HK-2 (cell line): ENCODE measurements at regions not wholly inside any gene's neighbourhood (a gene's known extent, or its start where the extent isn't known, plus 50 kb on each side); places are given as distances from the start of the nearest gene placed in this dataset.
A peak's percentile ranks its signal among the peaks of the same experiment; 100 is the strongest.
"Not testable (repeated sequence)": the region's sequence is repeated elsewhere in the genome, so short reads cannot be mapped to it uniquely, and the experiment has no call there.

ENCODE experiments used
- DNase-seq: peaks from one replicate; pipeline ENCODE4 v3.0.0-alpha.2; 2018; ENCODE audit not compliant: unreplicated experiment

DNA sequence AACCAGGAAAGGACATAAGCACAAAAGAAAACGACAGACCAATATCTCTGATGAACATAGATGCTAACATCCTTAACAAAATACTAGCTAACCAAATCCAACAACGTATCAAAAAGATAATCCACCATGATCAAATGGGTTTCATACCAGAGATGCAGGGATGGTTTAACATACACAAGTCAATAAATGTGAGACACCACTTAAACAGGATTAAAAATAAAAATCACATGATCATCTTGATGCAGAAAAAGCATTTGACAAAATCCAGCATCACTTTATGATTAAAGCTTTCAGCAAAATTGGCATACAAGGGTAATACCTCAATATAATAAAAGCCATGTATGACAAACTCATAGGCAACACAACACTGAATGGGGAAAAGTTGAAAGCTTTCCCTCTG, 138.4 kb downstream of the ADCYAP1 start:
- not testable (repeated sequence) for DNase-seq

DNA sequence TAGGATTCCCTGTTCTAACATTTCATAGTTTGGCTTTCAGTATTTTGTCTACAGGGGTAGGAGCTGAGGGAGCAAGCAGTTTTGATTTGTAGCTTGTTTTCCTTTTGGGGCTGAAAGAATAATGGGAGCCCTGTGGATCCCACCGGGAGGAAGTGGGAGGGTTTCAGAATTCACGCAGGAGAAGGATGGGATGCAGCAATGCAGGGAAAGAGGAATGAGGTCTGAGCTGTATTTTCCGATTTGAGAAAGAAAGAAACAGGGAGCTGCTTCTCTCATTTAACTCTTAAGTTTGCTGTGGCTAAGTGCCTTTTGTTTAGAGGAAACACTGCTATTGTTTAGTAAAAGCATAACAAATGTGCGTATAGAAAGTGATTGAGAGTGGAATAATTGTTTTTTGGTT, 141.0 kb downstream of the ADCYAP1 start:
- no peak for DNase-seq

DNA sequence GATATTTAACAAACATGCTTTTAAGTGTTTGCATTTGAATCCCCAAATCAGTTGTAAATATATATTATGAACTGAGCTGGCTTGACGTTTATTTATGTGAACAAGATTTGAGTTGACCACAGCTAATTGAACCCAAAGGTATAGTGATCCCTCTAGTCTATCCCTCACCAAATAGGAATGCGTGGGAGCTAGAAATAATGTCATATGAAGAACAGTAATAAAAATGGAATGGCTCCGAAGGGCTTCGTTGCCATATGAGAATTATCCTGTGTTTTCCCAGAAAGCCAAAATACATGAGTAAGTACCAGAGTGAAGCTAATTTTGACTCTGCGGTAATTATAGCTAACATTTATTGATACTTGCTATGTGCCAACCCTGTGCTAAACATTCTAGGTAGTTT, 142.7 kb downstream of the ADCYAP1 start:
- DNase-seq = no peak

DNA sequence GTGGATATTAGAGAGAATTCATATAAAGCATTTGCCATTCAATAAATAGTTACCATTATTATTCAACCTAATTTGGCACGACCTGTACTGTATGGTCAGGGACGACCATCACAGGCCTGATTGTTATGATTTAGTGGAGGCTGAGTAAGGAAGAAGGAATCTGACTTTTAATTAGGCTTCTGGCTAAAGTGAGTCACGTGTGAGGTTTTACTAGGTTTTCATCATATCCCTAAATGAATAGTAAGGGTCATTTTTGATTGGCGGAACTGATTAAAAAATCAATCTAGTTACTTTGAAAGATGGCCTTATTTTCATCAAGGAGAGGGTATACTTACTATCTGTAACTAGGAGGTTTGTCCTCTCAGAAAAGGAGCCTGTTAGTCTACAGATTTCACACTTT, 143.4 kb downstream of the ADCYAP1 start:
- DNase-seq = no peak

DNA sequence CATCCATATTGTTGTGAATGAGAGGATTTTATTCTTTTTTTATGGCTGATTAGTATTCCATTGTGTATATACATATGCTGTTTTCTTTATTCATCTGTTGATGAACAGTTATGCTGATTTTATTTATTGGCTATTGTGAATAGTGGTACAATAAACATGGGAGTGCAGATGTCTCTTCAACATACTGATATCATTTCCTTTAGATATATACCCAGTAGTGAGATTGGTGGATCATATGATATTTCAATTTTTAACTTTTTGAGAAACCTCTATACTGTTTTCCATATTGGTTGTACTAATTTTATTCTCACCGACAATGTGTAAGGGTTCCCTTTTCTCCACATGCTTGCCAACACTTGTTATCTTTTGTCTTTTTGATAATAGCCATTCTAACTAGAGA, 144.5 kb downstream of the ADCYAP1 start:
- DNase-seq = no peak

DNA sequence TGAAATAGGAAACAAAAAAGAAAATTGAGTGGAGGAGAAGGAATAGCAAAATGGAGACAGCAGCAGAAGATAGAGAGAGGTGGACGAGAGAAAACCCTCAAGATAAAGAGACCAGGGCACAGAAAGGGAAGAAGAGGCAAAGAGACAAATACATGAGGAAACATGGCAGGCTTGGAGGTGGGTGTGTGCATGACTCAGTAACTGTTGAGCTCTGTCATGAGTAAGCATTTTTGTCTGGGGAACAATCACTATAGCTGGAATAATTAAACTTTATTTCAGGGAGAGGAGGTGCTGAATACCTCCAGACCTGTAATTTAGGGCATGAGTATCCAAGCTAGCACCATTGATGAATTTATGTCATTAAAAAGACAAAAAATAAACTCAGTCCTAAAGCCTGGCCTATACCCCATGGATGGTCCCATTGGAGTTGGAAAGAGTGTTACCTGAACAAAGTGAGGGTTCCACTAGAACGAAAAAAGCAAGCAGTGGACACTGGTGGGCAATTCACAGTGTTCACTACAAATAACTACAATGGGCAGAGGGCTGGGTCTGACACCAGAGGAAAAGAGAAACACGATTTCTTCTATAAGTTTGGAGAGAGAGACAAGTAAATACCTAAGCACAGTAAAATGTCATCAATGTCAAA, 145.5 kb downstream of the ADCYAP1 start:
- DNase-seq = no peak

DNA sequence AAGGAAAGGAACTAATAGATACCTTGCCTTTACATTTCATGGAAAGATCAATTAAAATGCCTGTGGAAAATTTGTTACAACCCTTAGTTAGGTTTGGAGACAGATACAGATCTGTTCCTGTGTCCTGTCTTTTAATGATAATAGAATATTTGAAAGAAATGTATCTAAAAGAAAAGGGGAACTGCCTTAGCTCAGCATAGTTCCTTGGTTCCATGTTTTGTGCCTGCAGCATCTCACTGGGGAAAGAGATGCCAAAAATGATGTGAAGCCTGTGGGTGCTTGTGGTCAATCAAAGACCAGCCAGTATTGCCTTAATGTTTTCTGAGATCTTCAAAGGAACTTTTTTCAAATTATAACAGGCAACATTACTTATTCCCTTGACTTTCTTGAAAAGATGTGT, 147.6 kb downstream of the ADCYAP1 start:
- no peak for DNase-seq

DNA sequence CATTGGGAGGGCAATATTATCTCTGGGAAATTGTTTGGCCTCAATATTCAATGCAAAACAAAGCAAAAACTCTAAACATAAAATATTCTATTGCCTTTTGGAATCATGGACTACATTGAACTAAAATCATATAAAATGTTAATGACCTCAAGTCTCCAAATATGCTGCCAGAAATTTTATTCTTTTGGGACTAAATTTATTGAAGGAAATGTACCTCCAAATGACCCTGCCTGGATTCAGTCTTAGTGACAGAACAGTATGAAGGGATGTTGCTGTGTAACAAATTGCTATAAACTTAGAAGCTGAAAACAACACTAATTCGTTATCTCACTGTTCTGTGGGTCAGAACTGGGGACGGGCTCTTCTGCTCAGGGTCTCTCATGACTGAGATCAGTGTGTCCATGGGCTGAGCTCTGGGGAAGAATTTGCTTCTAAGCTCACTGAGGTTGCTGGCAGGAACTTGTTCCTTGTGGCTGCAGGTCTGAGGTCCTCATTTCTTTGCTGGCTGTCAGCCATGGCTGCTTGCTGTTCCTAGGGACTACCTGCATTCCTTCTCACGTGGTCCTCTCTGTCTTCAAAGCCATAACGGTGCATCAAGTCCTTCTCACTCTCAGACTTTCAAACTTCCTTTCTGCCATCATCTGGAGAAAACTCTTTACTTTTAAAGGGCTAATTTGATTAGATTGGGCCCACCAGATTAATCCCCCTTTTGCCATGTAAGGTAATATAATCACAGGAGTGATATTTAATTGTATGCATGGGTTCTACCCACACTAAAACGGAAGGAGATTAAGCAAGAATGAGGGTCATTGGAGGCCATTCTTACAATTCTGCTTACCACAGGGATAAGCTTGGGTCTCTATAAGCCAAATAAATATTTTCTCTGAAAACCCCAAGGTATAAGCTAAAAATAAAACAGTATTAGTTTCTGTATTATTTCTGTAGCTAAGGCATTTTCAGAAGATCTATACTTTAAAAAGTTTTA, 149.0 kb downstream of the ADCYAP1 start:
- no peak for DNase-seq

DNA sequence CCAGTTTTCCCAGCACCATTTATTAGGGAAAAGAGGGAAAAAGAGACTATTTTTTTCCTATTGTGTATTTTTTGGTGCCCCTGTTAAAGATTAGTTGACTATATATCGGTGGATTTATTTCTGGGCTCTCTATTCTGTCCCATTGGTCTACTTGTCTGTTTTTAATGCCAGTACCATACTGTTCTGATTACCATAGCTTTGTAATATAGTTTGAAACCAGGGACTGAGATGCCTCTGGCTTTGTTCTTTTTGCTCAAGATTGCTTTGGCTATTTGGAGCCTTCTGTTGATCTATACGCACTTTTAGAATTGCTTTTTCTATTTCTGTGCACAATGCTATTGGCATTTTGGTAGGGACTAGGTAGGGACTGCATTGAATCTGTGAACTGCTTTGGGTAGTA, 151.7 kb downstream of the ADCYAP1 start:
- DNase-seq = no peak

DNA sequence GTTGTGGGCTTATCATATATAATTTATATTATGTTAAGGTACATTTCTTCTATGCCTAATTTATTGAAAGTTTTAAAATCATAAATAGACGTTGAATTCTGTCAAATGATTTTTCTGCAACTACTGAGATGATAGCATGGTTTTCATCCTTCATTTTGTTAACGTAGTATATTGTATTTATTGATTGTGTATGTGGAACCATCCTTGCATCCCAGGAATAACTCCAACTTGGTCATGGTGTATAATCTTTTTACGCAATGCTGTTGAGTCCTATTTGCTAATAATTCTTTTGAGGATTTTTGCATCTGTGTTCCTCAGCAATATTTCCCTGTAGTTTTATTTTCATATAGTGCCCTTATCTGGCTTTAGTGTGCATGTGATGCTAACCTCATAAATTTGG, 152.7 kb downstream of the ADCYAP1 start:
- no peak for DNase-seq

DNA sequence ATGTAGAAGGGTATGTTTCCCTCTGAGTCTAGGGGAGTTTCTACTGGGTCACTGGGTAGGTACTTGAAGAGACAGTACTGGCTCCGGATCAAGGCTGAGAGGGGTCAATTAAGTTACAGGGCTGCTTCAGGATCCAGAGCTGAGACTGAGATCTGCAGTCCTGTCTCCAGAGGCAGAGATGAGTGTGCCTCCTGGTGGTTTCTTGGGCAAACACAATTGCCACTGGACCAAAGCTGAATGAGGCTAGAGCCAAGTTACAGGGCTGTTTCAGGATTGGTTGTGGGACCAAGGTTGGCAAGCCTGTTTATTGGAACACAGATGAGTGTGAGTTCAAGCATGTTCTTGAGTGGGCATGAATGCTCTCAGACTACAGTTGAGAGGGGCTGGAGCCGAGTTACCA, 157.9 kb downstream of the ADCYAP1 start:
- no peak for DNase-seq

DNA sequence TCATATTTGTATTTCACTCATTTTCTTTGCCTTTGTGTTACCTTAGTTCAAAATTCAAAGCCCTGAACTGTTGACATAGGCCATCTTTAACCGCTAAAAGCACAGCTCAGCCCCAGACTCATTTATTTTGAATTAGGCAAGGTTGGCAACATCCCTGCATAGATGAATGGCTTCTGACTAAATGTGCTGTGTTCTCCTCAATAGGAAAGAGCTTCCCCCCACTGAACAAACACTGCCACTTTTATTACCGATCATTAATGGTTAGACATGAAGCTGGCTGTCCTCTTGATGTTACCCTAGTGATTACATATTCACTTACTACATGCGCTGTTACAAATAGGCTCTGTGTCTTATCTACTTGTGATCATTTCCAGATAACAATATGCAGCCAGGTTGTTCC, 170.7 kb downstream of the ADCYAP1 start:
- no peak for DNase-seq

DNA sequence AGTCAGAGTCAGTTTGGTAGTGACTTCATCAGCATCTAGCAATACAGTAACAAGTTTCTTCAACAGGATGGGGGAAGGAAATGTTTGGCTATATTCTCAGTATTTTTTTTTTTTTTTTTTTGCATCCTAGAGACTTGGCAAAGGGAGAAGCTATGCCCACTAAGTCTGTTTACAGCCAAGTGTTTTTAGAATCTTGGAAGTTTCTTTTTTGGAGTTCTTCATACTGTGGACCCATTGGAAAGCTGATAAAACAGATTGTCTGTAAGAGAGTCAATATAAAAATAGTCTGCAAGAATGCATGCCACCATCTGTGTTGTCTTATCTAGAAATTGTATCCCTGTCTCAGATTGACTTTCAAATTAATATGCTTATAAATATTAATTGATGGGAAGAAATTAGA, 171.2 kb downstream of the ADCYAP1 start:
- DNase-seq = no peak

DNA sequence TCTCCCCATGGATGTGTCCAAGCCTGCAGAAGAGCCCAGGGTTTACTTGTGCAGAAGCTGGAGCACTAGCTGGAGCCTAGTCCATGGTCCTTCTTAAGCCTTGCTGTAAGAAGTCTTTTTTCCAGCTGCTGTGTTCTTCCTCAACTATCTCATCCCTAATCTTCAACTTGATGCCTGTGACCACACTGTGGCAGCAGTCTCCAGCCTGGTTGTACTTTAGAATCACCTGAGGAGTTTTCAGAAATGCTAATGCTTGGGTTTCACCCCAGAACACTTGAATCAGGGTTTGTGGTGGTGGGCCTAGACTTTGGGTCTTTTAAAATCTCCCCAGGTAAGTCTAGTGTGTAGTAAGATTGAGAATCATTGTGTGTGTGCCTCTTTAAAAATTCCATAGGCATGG, 173.6 kb downstream of the ADCYAP1 start:
- DNase-seq = no peak

DNA sequence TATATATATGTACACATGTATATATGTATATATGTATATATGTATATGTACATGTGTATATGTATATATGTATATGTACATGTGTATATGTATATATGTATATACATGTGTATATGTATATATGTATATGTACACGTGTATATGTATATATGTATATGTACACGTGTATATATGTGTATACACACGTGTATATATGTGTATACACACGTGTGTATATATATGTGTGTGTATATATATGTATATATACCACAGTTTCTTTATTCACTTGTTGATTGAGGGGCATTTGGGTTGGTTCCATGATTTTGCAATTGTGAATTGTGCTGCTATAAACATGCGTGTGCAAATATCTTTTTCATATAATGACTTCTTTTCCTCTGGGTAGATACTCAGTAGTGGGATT, 179.0 kb downstream of the ADCYAP1 start:
- DNase-seq = not testable (repeated sequence)

DNA sequence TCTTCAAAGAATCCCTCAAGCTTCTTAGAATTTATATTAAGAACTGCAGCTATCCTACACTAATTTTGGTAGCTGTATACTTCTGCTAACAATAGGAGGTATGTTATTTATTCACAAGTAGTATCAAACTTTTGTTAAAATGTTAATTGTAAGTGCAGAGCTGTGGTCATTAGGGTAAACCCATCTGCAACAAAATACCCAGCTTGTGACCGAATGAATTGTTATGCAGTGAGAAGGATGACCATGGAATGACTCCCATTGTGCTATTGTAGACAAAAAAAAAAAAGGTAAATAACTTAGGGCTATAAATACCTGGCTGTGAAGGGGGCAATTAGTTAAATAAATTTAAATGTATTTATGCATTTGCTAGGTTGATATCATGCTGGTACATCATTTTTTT, 186.1 kb downstream of the ADCYAP1 start:
- no peak for DNase-seq

DNA sequence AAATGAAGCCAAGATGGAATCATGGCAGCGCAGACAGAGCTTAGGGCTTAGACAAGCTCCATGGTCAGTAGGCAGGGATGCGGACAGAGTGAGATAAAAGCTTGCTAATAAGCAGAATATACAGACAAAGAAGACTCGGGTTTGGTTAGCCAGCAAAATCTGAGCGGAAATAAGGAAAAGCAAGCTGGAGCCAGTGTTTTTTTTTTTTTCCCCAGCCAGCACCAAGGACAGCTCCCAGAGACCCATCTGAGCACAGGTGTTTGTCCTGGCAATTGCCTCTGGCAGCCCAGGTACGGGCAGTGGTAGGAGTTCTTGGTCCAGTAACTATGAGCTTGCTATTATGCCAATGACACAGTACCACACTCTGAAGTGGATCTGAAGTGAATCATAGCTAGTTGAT, 187.6 kb downstream of the ADCYAP1 start:
- peak; percentile 5 for DNase-seq

DNA sequence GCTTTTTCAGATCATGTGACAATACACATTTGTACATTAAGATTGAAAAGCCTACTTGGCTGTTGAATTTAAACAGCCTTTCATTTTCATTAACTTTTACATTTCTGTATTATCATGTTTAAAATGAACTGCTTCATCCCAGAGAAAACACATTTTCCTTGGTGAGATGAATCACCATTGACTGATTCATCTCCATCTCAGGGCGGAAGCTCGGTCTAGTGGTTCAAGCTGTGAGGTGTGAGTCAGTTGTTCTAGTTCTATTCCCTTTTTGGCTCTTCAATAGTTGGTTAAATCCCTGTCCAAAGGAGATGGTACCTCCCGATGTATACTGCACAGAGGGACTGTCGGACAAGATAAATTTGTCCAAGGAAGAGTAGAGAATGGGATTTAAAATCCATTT, 189.7 kb downstream of the ADCYAP1 start:
- peak; percentile 14 for DNase-seq

DNA sequence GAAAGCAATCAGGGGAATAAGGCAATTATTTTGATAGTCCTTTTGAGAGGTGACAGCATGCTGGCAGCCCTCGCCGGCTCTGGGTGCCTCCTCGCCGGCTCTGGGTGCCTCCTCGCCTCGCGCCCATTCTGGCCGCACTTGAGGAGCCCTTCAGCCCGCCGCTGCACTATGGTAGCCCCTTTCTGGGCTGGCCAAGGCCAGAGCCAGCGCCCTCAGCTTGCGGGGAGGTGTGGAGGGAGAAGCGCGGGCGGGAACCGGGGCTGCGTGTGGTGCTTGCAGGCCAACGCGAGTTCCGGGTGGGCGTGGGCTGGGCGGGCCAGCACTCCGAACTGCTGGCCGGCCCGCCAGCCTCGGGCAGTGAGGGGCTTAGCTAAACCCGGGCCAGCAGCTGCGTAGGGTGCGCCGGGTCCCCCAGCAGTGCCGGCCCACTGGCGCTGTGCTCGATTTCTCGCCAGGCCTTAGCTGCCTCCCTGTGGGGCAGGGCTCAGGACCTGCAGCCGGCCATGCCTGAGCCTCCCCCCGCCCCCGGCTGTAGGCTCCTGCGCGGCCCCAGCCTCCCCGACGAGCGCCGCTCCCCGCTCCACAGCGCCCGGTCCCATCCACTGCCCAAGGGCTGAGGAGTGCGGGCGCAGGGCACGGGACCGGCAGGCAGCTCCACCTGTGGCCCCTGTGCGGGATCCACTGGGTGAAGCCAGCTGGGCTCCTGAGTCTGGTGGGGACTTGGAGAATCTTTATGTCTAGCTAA, 193.5 kb downstream of the ADCYAP1 start:
- not testable (repeated sequence) for DNase-seq

DNA sequence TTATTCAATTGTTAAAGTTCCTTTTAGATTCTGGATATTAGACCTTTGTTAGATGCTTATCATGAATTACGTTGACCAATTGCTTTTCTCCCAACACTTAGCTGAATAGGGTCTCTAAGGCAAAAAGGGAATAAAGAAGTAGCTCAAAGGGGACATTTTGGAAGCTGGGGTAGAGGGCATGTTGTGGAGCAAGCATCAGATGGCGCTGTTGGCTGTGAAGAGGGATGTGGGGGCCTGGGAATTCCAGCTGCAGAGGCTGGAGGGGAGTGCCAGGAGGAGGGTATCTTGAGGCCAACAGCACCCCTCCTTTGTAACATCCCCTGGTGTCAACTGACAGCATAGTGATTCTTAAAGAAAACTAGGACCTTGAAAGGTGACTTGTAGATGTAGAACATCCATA, 198.2 kb downstream of the ADCYAP1 start:
- DNase-seq = no peak

DNA sequence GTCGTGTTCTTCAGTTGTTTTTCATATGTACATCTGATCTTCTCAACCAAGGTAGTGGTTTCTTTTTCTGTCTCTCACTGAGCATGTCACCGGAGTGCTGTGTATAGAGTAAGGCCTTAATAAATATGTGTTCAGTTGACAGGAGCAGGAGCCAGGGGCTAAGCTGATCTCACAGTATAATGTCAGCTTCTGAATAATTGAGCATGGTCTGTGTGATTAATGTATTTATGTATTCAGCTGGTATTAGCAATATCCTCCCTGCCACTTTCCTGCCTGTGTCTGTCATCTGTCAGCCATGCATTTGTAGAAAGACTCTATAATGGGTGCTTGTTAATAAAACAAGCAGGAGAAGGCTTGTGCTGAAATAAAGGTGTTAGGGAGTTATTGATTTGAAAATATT, 198.9 kb downstream of the ADCYAP1 start:
- no peak for DNase-seq

DNA sequence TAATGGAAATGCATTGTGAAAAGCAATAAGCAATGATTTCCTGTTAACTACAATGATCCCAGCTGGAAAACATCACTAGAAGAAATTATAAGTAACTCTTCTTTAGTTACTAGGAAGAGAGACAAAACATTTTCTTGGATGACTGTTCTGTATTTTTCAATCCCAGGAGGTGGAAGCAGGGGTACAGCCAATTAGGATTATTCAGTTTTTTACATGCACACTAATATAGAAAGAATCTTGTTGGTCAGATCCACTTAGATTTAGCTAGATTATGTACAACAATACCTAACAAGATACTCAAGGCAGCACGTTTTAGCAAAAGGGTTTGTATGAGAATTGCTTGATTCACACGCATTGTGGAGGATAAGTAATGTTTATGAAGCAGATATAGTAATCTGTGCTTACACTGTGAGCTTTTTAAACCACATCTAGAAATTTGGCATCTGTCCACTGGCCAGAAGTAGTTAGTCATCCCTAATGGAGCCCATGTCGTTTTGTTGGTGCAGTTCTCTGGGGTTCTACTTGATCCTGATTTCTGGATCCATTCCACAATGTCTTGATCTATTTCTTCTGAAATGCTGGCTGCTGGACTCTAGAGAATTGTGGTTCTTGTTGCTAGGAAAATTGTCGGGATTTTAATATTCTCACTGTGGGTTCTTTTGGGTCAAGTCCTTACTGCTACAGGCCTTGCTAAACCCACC, 199.7 kb downstream of the ADCYAP1 start:
- no peak for DNase-seq
